GM19324 (cell line): ENCODE measurements at regions not wholly inside any gene's neighbourhood (a gene's known extent, or its start where the extent isn't known, plus 50 kb on each side); places are given as distances from the start of the nearest gene placed in this dataset.

ENCODE experiments used
- ATAC-seq: cut with Tn5 transposase; IDR thresholded peaks from one replicate; pipeline ENCODE4 v1.9.1; 2021; ENCODE audit warnings: mild to moderate bottlenecking, moderate library complexity; ENCODE audit not compliant: unreplicated experiment, low FRiP score

- no peak for ATAC-seq
Observed at GRCh38 chr12:13273850-13274249, 77.3 kb downstream of the EMP1 start.

- no peak for ATAC-seq
Observed at GRCh38 chr12:13273097-13273496, 76.6 kb downstream of the EMP1 start.

- ATAC-seq, result no peak
Observed at GRCh38 chr12:13270817-13271216, 74.3 kb downstream of the EMP1 start.
